H1 (cell line): ENCODE measurements at regions not wholly inside any gene's neighbourhood (a gene's known extent, or its start where the extent isn't known, plus 50 kb on each side); places are given as distances from the start of the nearest gene placed in this dataset.

Experiments used
- CTCF ChIA-PET: fragments of 300-600 bp; sonication (Branson Sonifier 250); formaldehyde crosslinking; loops from one replicate; lab custom pipeline; 2021; ENCODE audit not compliant: partially characterized antibody; lab: Charles Lee
- POLR2A ChIA-PET: fragments of 300-600 bp; sonication (Branson Sonifier 250); formaldehyde crosslinking; loops from one replicate; lab custom pipeline; 2021; ENCODE audit warnings: inconsistent platforms; ENCODE audit not compliant: partially characterized antibody; lab: Charles Lee
- DNase-seq, 2 experiments: peaks; one replicate each; pipeline versions ENCODE4 v3.0.0 to v3.0.0-alpha.2; 2010 to 2022; ENCODE audit warnings: low spot score in 2 of 2, low read depth in 1 of 2, mixed read lengths in 1 of 2
- FAIRE-seq: peaks from 2 replicates; lab custom pipeline; 2011; peaks lifted over from hg19 to GRCh38; lab: Jason Lieb, UNC
- H2AFZ ChIP-seq: 2 replicates; pipeline ENCODE4 v1.8.1; 2012; ENCODE audit warnings: low read length, inconsistent platforms
- H2AK5ac ChIP-seq: 2 replicates; pipeline ENCODE4 v1.6.1; 2013; ENCODE audit warnings: low read depth, low read length
- H2BK120ac ChIP-seq: replicated peaks from 2 replicates; pipeline ENCODE3; 2013; ENCODE audit warnings: low read depth, low read length, inconsistent platforms
- H2BK12ac ChIP-seq: 2 replicates; pipeline ENCODE4 v1.6.1; 2013; ENCODE audit warnings: low read depth, low read length
- H2BK15ac ChIP-seq: 2 replicates; pipeline ENCODE4 v1.6.1; 2013; ENCODE audit warnings: low read length
- H2BK20ac ChIP-seq: 2 replicates; pipeline ENCODE4 v1.6.1; 2013; ENCODE audit warnings: low read length
- H2BK5ac ChIP-seq: 2 replicates; pipeline ENCODE4 v1.6.1; 2013; ENCODE audit warnings: low read depth, low read length
- H3K14ac ChIP-seq: 2 replicates; pipeline ENCODE4 v1.6.1; 2013; ENCODE audit warnings: inconsistent platforms; ENCODE audit not compliant: insufficient read length
- H3K18ac ChIP-seq: 2 replicates; pipeline ENCODE4 v1.6.1; 2013; ENCODE audit warnings: low read length; ENCODE audit errors: extremely low read depth
- H3K23ac ChIP-seq: 2 replicates; pipeline ENCODE4 v1.6.1; 2013; ENCODE audit warnings: inconsistent platforms; ENCODE audit not compliant: insufficient read length
- H3K23me2 ChIP-seq: 2 replicates; pipeline ENCODE4 v1.6.1; 2013; ENCODE audit warnings: low read depth, low read length
- H3K27ac ChIP-seq: 2 replicates; pipeline ENCODE4 v1.6.1; 2011; ENCODE audit warnings: low read depth, low read length, inconsistent platforms
- H3K27me3 ChIP-seq, 4 experiments: replicated peaks in 1 of 4; 1 replicate in 1 of 4; 2 replicates in 3 of 4; pipeline versions ENCODE4 v1.6.1 to v1.8.1; 2011 to 2013; ENCODE audit warnings: low read length in 3 of 4, mild to moderate bottlenecking in 3 of 4, inconsistent platforms in 2 of 4, mixed read lengths in 2 of 4, moderate library complexity in 1 of 4; ENCODE audit not compliant: control insufficient read depth in 3 of 4, insufficient read depth in 3 of 4; ENCODE audit errors: extremely low read depth in 1 of 4
- H3K36me3 ChIP-seq, 4 experiments: 2 replicates each; pipeline versions ENCODE4 v1.6.1 to v1.8.1; 2011 to 2013; ENCODE audit warnings: mild to moderate bottlenecking in 4 of 4, low read length in 3 of 4, moderate library complexity in 2 of 4, control low read depth in 1 of 4, inconsistent platforms in 1 of 4; ENCODE audit not compliant: insufficient read depth in 4 of 4, control insufficient read depth in 2 of 4
- H3K4ac ChIP-seq: replicated peaks from 2 replicates; pipeline ENCODE3; 2013; ENCODE audit warnings: low read length, low read depth, mixed read lengths, inconsistent platforms; ENCODE audit not compliant: insufficient read length
- H3K4me1 ChIP-seq, 4 experiments: replicated peaks in 1 of 4; 1 replicate in 1 of 4; 2 replicates in 3 of 4; pipeline versions ENCODE4 v1.6.1 to v1.8.1; 2011 to 2013; ENCODE audit warnings: low read length in 3 of 4, inconsistent platforms in 2 of 4, mixed read lengths in 1 of 4; ENCODE audit not compliant: insufficient read depth in 4 of 4, control insufficient read depth in 3 of 4
- H3K4me2 ChIP-seq, 2 experiments: 2 replicates each; pipeline versions ENCODE4 v1.6.1 to v1.8.1; 2011 to 2013; ENCODE audit warnings: low read depth in 2 of 2, low read length in 2 of 2, control low read depth in 1 of 2, inconsistent platforms in 1 of 2, mild to moderate bottlenecking in 1 of 2; ENCODE audit not compliant: insufficient read depth in 1 of 2
- H3K4me3 ChIP-seq, 4 experiments: fragments of 200-600, 300-600 bp in 1 of 4; sonication (generic), shearing (Covaris generic), sonication (Bioruptor Twin) in 1 of 4; 2 replicates each; pipeline versions ENCODE4 v1.5.1 to v1.8.1; 2011 to 2016; ENCODE audit warnings: low read length in 4 of 4, low read depth in 3 of 4, control low read depth in 2 of 4, inconsistent platforms in 2 of 4, mild to moderate bottlenecking in 2 of 4, mixed read lengths in 1 of 4, moderate library complexity in 1 of 4; ENCODE audit not compliant: insufficient read depth in 2 of 4; ENCODE audit errors: extremely low read depth in 1 of 4
- H3K56ac ChIP-seq: replicated peaks from 2 replicates; pipeline ENCODE3; 2013; ENCODE audit warnings: low read depth, mild to moderate bottlenecking, mixed read lengths, low read length, inconsistent platforms; ENCODE audit not compliant: insufficient read length
- H3K79me1 ChIP-seq: 2 replicates; pipeline ENCODE4 v1.6.1; 2013; ENCODE audit warnings: low read depth, low read length, control low read depth
- H3K79me2 ChIP-seq, 2 experiments: 2 replicates each; pipeline versions ENCODE4 v1.6.1 to v1.8.1; 2012 to 2013; ENCODE audit warnings: low read length in 2 of 2, mild to moderate bottlenecking in 2 of 2, inconsistent platforms in 1 of 2; ENCODE audit not compliant: insufficient read depth in 2 of 2, control insufficient read depth in 1 of 2
- H3K9ac ChIP-seq, 4 experiments: replicated peaks in 1 of 4; 1 replicate in 1 of 4; 2 replicates in 3 of 4; pipeline versions ENCODE4 v1.6.1 to v1.8.1; 2011 to 2013; ENCODE audit warnings: low read depth in 3 of 4, low read length in 3 of 4, control low read depth in 2 of 4, mild to moderate bottlenecking in 2 of 4, moderate library complexity in 2 of 4, inconsistent platforms in 1 of 4; ENCODE audit errors: extremely low read depth in 1 of 4
- H3K9me3 ChIP-seq, 2 experiments: 2 replicates each; pipeline versions ENCODE4 v1.6.1 to v1.8.1; 2012 to 2013; ENCODE audit warnings: mild to moderate bottlenecking in 2 of 2, moderate library complexity in 2 of 2, control low read depth in 1 of 2, inconsistent platforms in 1 of 2, low read depth in 1 of 2, low read length in 1 of 2, mixed read lengths in 1 of 2; ENCODE audit not compliant: insufficient read depth in 2 of 2
- H4K20me1 ChIP-seq, 2 experiments: replicated peaks in 1 of 2; 2 replicates each; pipeline versions ENCODE3 to v1.8.1; 2011 to 2013; ENCODE audit warnings: inconsistent platforms in 2 of 2, low read length in 2 of 2, mild to moderate bottlenecking in 1 of 2; ENCODE audit not compliant: insufficient read depth in 2 of 2, control insufficient read depth in 1 of 2
- H4K5ac ChIP-seq: 2 replicates; pipeline ENCODE4 v1.6.1; 2013; ENCODE audit warnings: low read length, low read depth, mixed read lengths, inconsistent platforms; ENCODE audit not compliant: insufficient read length
- H4K8ac ChIP-seq: 2 replicates; pipeline ENCODE4 v1.8.0; 2013; ENCODE audit warnings: mild to moderate bottlenecking, moderate library complexity, low read length, inconsistent platforms; ENCODE audit not compliant: insufficient read depth; ENCODE audit errors: extremely low read depth
- H4K91ac ChIP-seq: replicated peaks from 2 replicates; pipeline ENCODE3; 2013; ENCODE audit warnings: low read length, mixed read lengths, inconsistent platforms; ENCODE audit not compliant: insufficient read length
- BACH1 ChIP-seq: IDR thresholded peaks from 2 replicates; pipeline ENCODE4 v1.6.1; 2012; ENCODE audit warnings: low read length, improper control_type of control experiment
- CHD1 ChIP-seq: IDR thresholded peaks from 2 replicates; pipeline ENCODE4 v1.6.1; 2012; ENCODE audit warnings: low read depth, low read length, improper control_type of control experiment
- CTBP2 ChIP-seq: IDR thresholded peaks from 2 replicates; pipeline ENCODE4 v1.7.0; 2011; ENCODE audit warnings: borderline replicate concordance, mild to moderate bottlenecking, moderate library complexity, mixed read lengths, low read length; ENCODE audit not compliant: insufficient read depth, insufficient read length
- EGR1 ChIP-seq: IDR thresholded peaks from 2 replicates; pipeline ENCODE4 v1.6.1; 2011; ENCODE audit warnings: low read depth, low read length, borderline replicate concordance
- JUN ChIP-seq: IDR thresholded peaks from 2 replicates; pipeline ENCODE4 v1.6.1; 2011; ENCODE audit warnings: low read depth, mild to moderate bottlenecking, improper control_type of control experiment, low read length
- TBP ChIP-seq: IDR thresholded peaks from 2 replicates; pipeline ENCODE4 v1.6.1; 2011; ENCODE audit warnings: low read depth, low read length, improper control_type of control experiment
- WGBS, 2 experiments: shearing (Covaris generic) in 1 of 2; methylation state at CpG; one replicate each; pipeline versions ENCODE4 v1.1.6 to v1.1.7; 2013 to 2015; ENCODE audit warnings: low lambda C conversion rate in 2 of 2, mixed read lengths in 2 of 2, inconsistent platforms in 1 of 2, low coverage in 1 of 2, missing lambda C conversion rate in 1 of 2; ENCODE audit not compliant: insufficient replicate concordance in 2 of 2, insufficient coverage in 1 of 2, insufficient read length in 1 of 2; ENCODE audit errors: extremely low coverage in 1 of 2, missing lambda C conversion rate in 1 of 2; 5-methylcytosine and 5-hydroxymethylcytosine counted together

GRCh38 chr4:54937501-54937900, 187.9 kb downstream of the KDR start:
- Histone ChIP-seq H3K4ac (no peak overlapping the region), H2AK5ac (no peak overlapping the region), H3K4me2 (no peak overlapping the region), H2BK15ac (no peak overlapping the region), H4K8ac (no peak overlapping the region), H3K79me2 (no peaks in the 10 kb centered on the region), H2BK5ac (no peak overlapping the region), H2AFZ (peak overlapping the region; percentile 9; the same call in 1 of the 2 replicates), H2BK12ac (no peak overlapping the region), H3K14ac (no peak overlapping the region), H3K4me1 (no peaks in the 10 kb centered on the region), H3K9me3 (no peaks in the 10 kb centered on the region), H4K5ac (no peak overlapping the region), H2BK120ac (no peak overlapping the region), H3K23ac (no peak overlapping the region), H3K56ac (no peak overlapping the region), H3K9ac (no peak overlapping the region), H3K18ac (no peak overlapping the region), H3K23me2 (no peaks in the 10 kb centered on the region), H3K79me1 (no peaks in the 10 kb centered on the region), H3K27ac (no peak overlapping the region), H3K4me3 (no peak overlapping the region), H2BK20ac (no peak overlapping the region), H4K91ac (no peak overlapping the region), H3K36me3 (no peaks in the 10 kb centered on the region), H3K27me3 (no peaks in the 10 kb centered on the region), H4K20me1 (no peaks in the 10 kb centered on the region)
- ChIA-PET POLR2A (interaction anchor here (0.7 kb wide), 1 partner anchor 1293 kb away, joined by 3 read pairs; no protein-coding TSS in a partner anchor), CTCF (no interaction called here)
- no peak for TF ChIP-seq CHD1
- no peak for TF ChIP-seq CTBP2
- no peak for TF ChIP-seq TBP
- TF ChIP-seq EGR1, result no peak
- no peak for TF ChIP-seq BACH1
- no peak for TF ChIP-seq JUN
- no peak for DNase-seq
- FAIRE-seq, result no peak
- 75% methylated on average over 2 of the region's 2 CpGs; no CpG with 5 or more reads in 1 of the 2 experiments for WGBS, 2 experiments
